WTC11 (cell line): ENCODE measurements at regions not wholly inside any gene's neighbourhood (a gene's known extent, or its start where the extent isn't known, plus 50 kb on each side); places are given as distances from the start of the nearest gene placed in this dataset.

ENCODE experiments used
- ATAC-seq: fragments of 200-7000 bp; cut with Tn5 transposase; 2 replicates; pipeline ENCODE4 v1.10.0; 2021; ENCODE audit warnings: mild to moderate bottlenecking, moderate library complexity
- CTCF ChIA-PET: fragments of 300-600 bp; sonication (Branson Sonifier 250); formaldehyde crosslinking; loops from one replicate; lab custom pipeline; 2021; ENCODE audit warnings: antibody characterized with exemption; lab: Charles Lee
- POLR2A ChIA-PET: fragments of 350-600 bp; sonication (Branson Sonifier 250); formaldehyde crosslinking; loops from one replicate; lab custom pipeline; 2021; ENCODE audit warnings: antibody characterized with exemption; lab: Charles Lee
- DNase-seq: peaks from one replicate; pipeline ENCODE4 v3.0.0; 2021; ENCODE audit warnings: low spot score
- H3K27ac Mint-ChIP-seq: 2 replicates; pipeline ENCODE4 v1.8.0; 2021; ENCODE audit warnings: mixed read lengths
- H3K27me3 Mint-ChIP-seq: 2 replicates; pipeline ENCODE4 v1.8.0; 2021; ENCODE audit warnings: low read depth, mild to moderate bottlenecking, moderate library complexity, mixed read lengths
- H3K36me3 Mint-ChIP-seq: 2 replicates; pipeline ENCODE4 v1.8.0; 2021; ENCODE audit warnings: mixed read lengths
- H3K4me1 Mint-ChIP-seq: 2 replicates; pipeline ENCODE4 v1.8.0; 2022; ENCODE audit warnings: mixed read lengths
- H3K4me3 Mint-ChIP-seq: 2 replicates; pipeline ENCODE4 v1.8.0; 2021; ENCODE audit warnings: mild to moderate bottlenecking, moderate library complexity, mixed read lengths
- H3K9me3 Mint-ChIP-seq: 2 replicates; pipeline ENCODE4 v1.8.0; 2021; ENCODE audit warnings: mixed read lengths
- ARID4B ChIP-seq: sonication (generic); formaldehyde crosslinking; IDR thresholded peaks from 2 replicates; pipeline ENCODE4 v1.8.0; 2023; ENCODE audit warnings: missing genetic modification reagents, mild to moderate bottlenecking, borderline replicate concordance
- ATF1 ChIP-seq: sonication (generic); formaldehyde crosslinking; IDR thresholded peaks from 2 replicates; pipeline ENCODE4 v1.8.1; 2023; ENCODE audit warnings: mild to moderate bottlenecking, moderate library complexity, missing genetic modification reagents
- CBFB ChIP-seq: sonication (generic); formaldehyde crosslinking; IDR thresholded peaks from 2 replicates; pipeline ENCODE4 v1.8.1; 2022; ENCODE audit warnings: mild to moderate bottlenecking, low read depth, missing genetic modification reagents
- CTCF ChIP-seq: fragments of 200-600 bp; IDR thresholded peaks from 2 replicates; pipeline ENCODE4 v1.8.0; 2022; ENCODE audit warnings: antibody characterized with exemption
- E2F1 ChIP-seq: sonication (generic); formaldehyde crosslinking; IDR thresholded peaks from 2 replicates; pipeline ENCODE4 v1.8.0; 2022; ENCODE audit warnings: mild to moderate bottlenecking, missing genetic modification reagents
- E2F4 ChIP-seq: sonication (generic); formaldehyde crosslinking; IDR thresholded peaks from 2 replicates; pipeline ENCODE4 v1.8.1; 2022; ENCODE audit warnings: low read depth, mild to moderate bottlenecking, moderate library complexity, missing genetic modification reagents, borderline replicate concordance
- NFATC4 ChIP-seq: fragments of 250-450 bp; sonication (Bioruptor Pico); IDR thresholded peaks from 2 replicates; pipeline ENCODE4 v1.9.0; 2021; ENCODE audit warnings: mild to moderate bottlenecking
- SOX15 ChIP-seq: fragments of 250-450 bp; sonication (Bioruptor Pico); IDR thresholded peaks from 2 replicates; pipeline ENCODE4 v1.9.0; 2021; ENCODE audit warnings: mild to moderate bottlenecking
- TCF7 ChIP-seq: sonication (generic); formaldehyde crosslinking; IDR thresholded peaks from 2 replicates; pipeline ENCODE4 v1.8.0; 2022; ENCODE audit warnings: mild to moderate bottlenecking, low read depth, missing genetic modification reagents, moderate library complexity
- TP53 ChIP-seq: sonication (generic); formaldehyde crosslinking; IDR thresholded peaks from 2 replicates; pipeline ENCODE4 v1.8.1; 2023; ENCODE audit warnings: mild to moderate bottlenecking, missing genetic modification reagents
- ZBTB43 ChIP-seq: sonication (generic); formaldehyde crosslinking; IDR thresholded peaks from 2 replicates; pipeline ENCODE4 v1.8.1; 2023; ENCODE audit warnings: mild to moderate bottlenecking, missing genetic modification reagents
- ZNF219 ChIP-seq: sonication (generic); formaldehyde crosslinking; IDR thresholded peaks from 2 replicates; pipeline ENCODE4 v1.8.0; 2023; ENCODE audit warnings: missing genetic modification reagents, mild to moderate bottlenecking, borderline replicate concordance
- ZNF232 ChIP-seq: sonication (generic); formaldehyde crosslinking; IDR thresholded peaks from 2 replicates; pipeline ENCODE4 v1.8.0; 2022; ENCODE audit warnings: mild to moderate bottlenecking, missing genetic modification reagents
- ZNF396 ChIP-seq: fragments of 250-450 bp; sonication (Bioruptor Pico); IDR thresholded peaks from 2 replicates; pipeline ENCODE4 v1.8.0; 2021; ENCODE audit warnings: mild to moderate bottlenecking, moderate library complexity, borderline replicate concordance
- ZNF416 ChIP-seq: fragments of 250-450 bp; sonication (Bioruptor Pico); IDR thresholded peaks from 2 replicates; pipeline ENCODE4 v1.9.0; 2021; ENCODE audit warnings: mild to moderate bottlenecking, inconsistent platforms
- ZNF512 ChIP-seq: sonication (generic); formaldehyde crosslinking; IDR thresholded peaks from 2 replicates; pipeline ENCODE4 v1.8.1; 2022; ENCODE audit warnings: missing genetic modification reagents, borderline replicate concordance
- ZNF671 ChIP-seq: fragments of 250-450 bp; sonication (Bioruptor Pico); IDR thresholded peaks from 2 replicates; pipeline ENCODE4 v1.8.0; 2021; ENCODE audit warnings: mild to moderate bottlenecking

GRCh38 chr17:53475002-53475401, 347.7 kb upstream of the KIF2B start:
- ATAC-seq, result no peak
- peaks cover 49% of the 10 kb centered on the region for H3K36me3 Mint-ChIP-seq
- TF ChIP-seq TCF7 (CRISPR knock-in tag) (no peak), ATF1 (no peak), E2F1 (no peak), ZBTB43 (CRISPR knock-in tag) (no peak), ZNF671 (CRISPR knock-in tag) (no peak)
- POLR2A ChIA-PET, result no interaction called here
- H3K4me3 Mint-ChIP-seq, result no peak overlapping the region
- no peak for DNase-seq
- H3K4me1 Mint-ChIP-seq, result peaks cover 3% of the 10 kb centered on the region
- CTCF ChIA-PET, result no interaction called here
- no peak overlapping the region for H3K27ac Mint-ChIP-seq
- H3K27me3 Mint-ChIP-seq, result no peaks in the 10 kb centered on the region
- H3K9me3 Mint-ChIP-seq, result peaks cover 73% of the 10 kb centered on the region

DNA sequence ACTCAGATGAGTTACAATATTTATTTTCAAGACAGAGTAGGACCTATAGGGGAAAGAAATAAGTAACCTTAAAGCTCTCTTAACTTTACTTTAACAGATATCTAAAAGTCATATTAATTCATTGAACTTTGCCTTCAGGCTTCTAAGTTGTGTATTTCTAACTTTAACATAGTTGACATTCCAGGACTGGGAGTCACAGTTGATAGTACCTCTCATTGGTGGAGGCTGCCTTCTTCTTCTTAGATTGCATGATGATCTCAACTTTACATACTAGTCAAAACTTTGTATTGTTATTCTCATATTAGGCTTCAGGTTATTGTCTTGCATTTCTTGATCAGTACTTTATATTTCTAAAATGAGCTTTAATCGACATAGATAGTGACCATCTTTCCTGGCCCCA, 350.1 kb upstream of the KIF2B start:
- TF ChIP-seq E2F4 (CRISPR knock-in tag) (no peak), CBFB (CRISPR knock-in tag) (no peak), SOX15 (CRISPR knock-in tag) (no peak), ZNF512 (no peak), ZNF416 (CRISPR knock-in tag) (no peak), CTCF (no peak), ZNF232 (CRISPR knock-in tag) (no peak), TP53 (no peak), ARID4B (no peak), NFATC4 (CRISPR knock-in tag) (no peak), ZNF219 (CRISPR knock-in tag) (no peak), ZNF396 (CRISPR knock-in tag) (no peak)
- no peak overlapping the region for H3K27ac Mint-ChIP-seq
- H3K27me3 Mint-ChIP-seq, result no peaks in the 10 kb centered on the region
- H3K4me1 Mint-ChIP-seq, result peaks cover 3% of the 10 kb centered on the region
- POLR2A ChIA-PET, result no interaction called here
- DNase-seq (no peak), ATAC-seq (no peak)
- no peak overlapping the region for H3K4me3 Mint-ChIP-seq
- peaks cover 69% of the 10 kb centered on the region for H3K9me3 Mint-ChIP-seq
- CTCF ChIA-PET, result no interaction called here
- peaks cover 53% of the 10 kb centered on the region for H3K36me3 Mint-ChIP-seq
